NCI-H1930 (cell line): ENCODE measurements at regions not wholly inside any gene's neighbourhood (a gene's known extent, or its start where the extent isn't known, plus 50 kb on each side); places are given as distances from the start of the nearest gene placed in this dataset.

Experiments
- DNase-seq, 2 experiments: peaks; one replicate each; lab custom pipeline; 2025; lab: John Stamatoyannopoulos, UW

- DNase-seq, result no peak
These were observed 106.8 kb downstream of the ZBTB18 start for GRCh38 chr1:244157731-244158438.

DNA sequence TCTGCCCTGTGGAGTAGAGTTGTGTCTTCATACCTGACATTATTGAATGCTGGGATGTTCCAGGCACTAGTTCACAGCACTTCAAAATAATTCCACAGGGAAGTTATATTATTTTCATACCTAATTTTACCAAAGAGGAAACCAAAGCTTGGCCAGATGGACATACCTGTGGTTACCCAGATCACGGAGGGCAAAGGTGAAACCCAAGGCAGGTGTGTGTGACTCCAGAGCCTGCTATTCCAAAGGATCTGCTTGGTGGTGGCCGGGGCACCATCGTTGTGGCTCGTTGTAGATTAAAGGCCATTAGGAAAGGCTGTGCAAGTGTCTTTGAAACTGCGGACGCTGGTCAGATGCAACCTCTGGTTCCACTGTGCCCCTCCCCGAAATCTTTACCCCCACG, 108.6 kb downstream of the ZBTB18 start:
- DNase-seq, result no peak

DNA sequence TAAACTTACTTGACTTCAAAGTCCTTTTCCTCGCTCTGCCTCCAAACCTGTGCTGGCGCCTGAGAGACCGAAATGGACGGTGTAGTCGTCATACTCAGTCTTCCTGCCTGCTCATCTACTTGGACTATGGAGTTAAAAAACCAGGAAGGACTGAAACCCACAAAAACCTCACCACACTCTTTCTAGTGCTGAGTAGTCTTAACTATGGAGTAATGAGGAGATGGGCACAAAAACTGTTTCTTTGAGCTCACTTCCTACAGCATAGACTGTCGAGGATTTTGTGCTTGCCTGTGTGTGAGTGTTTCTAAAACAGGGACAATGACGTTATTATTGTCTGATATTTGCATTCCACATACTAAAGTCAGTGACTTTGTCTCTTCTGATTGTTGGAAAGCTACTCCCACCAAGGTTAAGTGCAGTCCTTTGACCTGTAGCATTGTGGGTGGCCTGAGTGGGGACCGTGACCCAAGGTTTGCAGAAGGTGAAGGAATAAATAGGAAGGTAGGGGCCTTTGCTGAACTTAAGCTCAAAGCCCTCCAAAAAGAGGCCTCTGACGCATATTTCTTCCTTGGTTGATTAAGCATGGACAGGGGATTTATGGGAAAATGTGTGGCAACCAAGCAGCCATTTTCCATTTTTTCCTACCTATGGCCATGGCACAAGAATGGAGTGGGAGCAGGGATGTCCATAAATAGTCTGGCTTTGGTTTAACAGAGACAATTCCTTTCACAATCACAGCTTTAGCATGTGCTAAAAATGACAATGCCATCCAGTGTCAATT, 109.6 kb downstream of the ZBTB18 start:
- no peak for DNase-seq

GRCh38 chr1:244161236-244161510, 110.1 kb downstream of the ZBTB18 start:
- DNase-seq, result no peak

DNA sequence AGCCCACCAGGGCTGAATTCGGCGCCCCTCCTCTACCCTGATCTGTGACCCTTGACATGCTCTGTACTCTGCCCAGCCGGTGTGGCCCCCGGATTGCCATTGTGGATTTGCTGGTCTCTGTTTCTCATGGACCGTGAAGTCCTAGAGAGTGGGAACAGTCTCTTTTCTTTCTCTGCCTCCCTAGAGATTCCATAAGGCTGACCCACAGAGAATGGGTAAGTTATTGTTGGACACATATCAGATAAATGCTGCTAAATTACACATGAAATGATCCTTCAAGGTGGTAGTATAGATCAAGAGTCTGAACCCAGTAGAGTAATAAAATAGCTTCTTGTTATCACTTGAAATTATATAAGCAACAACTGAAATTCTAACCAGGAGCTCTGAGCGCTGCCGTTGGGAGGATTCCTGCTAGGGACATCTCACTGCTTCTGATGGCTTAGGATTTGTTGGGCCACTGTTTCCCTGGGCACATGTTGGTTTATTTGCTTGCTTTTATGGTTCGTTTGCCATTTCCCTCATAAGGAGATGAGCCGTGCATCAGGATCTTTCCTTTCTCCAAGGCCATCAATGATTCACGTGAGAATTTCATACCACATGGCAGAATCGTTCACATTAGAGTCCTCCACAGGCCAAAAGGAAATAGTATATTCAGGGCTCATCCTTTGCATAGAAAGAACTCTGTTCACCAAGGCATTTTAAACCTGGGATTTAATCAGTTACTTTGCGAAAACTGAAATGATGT, 111.9 kb downstream of the ZBTB18 start:
- no peak for DNase-seq

DNA sequence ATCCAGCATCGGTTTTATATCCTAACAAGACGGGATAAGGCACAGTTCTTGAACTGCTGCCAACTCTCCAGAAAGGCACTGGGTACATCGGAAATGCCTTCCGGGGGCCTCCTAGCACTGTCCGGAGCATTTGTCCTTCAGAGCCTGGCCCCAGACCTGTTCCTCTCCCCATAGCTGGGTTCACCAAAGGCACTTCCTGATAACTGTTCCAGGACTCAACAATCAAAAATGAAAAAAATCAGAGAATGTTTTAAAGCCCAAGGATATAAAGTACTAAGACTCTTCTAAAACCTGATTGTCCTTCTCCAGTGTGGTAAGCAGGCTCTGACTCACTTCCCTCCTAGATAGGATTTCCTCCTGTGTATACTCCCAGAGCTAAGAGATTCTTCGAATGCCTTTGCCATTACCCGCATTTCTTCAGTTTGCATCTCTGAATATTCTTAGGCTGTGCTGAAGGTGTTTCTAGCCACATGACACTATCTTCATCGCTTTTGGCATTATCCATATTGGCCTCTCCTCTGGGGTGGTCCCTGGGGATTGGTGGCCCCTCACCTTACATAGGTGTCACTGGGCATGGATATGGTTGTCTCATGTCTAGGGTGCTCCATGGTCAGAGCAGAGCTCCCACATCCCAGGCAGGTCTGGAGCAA, 112.9 kb downstream of the ZBTB18 start:
- no peak for DNase-seq

DNA sequence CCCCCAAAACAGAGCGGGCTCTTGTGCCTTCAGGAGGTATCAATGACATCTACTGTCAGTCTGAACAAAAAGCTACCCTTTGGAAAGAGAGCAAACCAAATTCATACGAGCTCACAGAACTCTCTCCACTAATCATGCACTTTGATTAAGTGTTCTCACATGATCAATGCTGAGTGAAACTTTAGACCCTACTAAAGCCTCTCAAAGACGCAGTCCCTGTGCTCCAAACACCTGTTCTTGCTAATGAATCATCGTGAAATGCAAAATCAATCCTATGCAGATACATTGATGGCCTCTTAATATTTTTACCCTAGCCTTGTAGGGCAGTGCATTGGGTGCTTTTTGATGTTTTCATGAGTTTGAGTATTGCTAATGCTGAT, 113.4 kb downstream of the ZBTB18 start:
- no peak for DNase-seq

DNA sequence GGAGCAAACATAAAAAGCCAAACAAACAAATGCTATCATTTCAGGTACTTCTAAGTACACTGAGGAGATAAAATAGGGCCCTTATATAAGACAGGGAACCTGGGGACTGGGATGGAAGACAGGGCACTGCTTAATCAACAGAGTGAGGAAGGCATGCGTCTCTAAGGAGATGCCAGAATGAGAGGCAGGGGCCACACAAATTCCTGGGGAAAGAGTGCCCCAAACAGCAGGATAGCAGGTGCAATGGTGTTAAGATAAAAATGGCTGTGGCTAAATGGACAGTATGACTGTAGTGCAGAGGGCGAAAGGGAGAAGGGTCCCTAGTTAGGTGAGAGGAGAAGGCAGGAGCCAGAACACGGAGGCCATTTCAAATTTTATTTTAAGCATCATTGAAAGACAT, 113.9 kb downstream of the ZBTB18 start:
- DNase-seq, result no peak

DNA sequence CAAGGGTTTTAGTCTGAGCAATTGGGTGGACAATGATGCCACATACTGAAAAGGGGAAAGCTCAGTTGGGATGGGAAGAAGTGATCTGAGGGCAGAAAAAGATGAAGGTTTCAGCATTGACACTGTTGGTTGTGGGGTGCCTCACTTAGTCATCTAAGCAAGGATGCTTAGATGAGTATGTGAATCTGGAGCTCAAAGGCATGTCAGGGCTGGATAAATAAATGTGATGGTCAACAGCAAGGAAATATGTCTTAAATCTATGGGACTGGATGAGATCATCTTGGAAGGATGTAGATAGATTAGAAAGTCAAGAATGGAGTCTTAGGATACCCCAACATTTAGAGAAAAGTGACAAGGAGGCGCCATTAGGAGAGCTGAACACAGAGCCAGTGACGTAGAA, 114.6 kb downstream of the ZBTB18 start:
- DNase-seq, result no peak

GRCh38 chr1:244171241-244171985, 120.3 kb downstream of the ZBTB18 start:
- no peak for DNase-seq

- DNase-seq, result no peak
These were observed 122.2 kb downstream of the ZBTB18 start for GRCh38 chr1:244173240-244173639.

- no peak for DNase-seq
These were observed 122.7 kb downstream of the ZBTB18 start for GRCh38 chr1:244173769-244174168.

DNA sequence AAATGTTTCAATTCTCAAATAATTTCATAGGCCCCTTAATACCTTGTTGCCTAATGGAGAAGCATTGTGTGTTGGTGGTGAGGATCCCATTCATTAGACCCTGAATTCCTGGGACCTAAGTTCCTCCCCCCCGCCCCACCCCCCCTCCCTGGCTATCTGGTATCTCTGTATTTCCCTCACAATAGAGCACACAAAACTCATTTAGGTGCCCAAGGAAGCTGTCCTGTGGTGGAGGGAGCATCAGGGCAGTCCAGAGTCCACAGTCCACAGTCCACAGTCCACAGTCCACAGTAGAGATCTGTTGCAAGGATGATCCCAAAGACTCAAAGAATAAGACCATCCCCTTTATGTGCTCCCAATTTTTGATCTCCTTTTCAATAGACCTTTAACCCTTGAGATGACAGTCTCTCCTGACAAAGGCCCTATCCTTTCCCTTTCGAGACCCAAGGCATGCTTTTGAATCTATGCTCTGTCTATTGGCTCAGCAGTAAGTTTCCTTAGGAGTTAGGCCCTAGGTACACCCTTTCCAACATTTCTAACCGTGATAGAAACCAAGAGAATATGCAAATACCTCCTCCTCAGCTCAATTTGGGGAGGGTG, 123.9 kb downstream of the ZBTB18 start:
- no peak for DNase-seq

- DNase-seq, result no peak
These were observed 125.1 kb downstream of the ZBTB18 start for GRCh38 chr1:244176201-244176600.

- DNase-seq, result no peak
These were observed 129.2 kb downstream of the ZBTB18 start for GRCh38 chr1:244180256-244180655.

DNA sequence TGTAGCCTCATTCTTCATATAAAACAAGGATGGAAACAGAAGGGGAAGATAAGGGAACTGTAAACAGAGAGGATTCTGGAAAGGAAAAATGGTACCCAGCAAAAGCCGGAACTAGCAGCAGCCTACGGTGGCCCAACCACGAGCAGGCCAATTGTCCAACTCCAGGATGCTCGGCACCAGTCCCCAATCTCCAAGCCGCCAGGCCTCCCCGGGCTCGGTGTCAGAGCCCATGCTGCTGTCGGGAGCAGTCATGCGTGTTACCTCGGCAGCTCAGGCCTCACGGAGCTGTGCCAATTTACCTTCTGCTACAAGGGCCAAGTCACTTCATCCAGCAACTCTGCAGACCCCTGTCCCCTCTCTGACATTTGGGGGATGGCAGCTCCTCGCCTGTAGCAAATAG, 130.8 kb downstream of the ZBTB18 start:
- DNase-seq, result no peak

DNA sequence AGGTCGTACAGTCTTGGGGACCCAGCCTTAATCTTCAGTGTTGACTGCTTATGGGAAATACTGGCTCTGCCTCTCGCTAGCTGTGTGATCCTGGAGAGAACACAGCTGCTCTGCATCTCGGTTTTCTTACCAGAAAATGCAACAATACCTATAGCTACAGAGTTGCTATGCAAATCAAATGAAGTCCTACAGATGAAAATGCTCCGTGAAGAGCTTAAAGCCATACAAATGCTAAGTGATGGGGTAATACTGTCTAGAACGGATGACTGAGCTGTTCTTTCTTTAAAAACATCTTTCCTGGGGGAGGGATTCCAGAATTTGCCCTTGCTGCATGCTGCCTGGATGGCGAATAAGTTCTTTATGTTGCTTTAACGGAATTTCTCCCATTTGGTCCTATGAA, 132.0 kb downstream of the ZBTB18 start:
- no peak for DNase-seq

DNA sequence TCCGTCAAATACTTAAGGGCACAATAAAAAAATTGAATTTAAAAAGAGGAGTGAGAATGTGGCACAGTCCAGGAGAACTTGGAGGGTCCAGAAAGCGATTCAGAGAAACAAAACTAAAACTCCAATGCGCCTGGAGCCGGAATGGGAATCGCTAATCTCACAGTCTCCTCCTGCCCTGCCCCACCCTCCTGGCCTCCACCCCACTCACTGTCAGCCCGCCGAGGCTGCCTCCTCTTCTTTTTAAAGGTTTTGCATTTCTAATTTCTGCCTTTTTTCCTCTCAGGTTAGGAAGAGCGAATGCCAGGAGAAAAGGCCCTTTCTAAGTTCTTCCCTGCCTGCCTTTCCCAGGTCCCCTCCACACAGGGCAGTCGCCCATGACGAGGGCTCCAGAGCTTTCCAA, 135.3 kb downstream of the ZBTB18 start:
- no peak for DNase-seq

DNA sequence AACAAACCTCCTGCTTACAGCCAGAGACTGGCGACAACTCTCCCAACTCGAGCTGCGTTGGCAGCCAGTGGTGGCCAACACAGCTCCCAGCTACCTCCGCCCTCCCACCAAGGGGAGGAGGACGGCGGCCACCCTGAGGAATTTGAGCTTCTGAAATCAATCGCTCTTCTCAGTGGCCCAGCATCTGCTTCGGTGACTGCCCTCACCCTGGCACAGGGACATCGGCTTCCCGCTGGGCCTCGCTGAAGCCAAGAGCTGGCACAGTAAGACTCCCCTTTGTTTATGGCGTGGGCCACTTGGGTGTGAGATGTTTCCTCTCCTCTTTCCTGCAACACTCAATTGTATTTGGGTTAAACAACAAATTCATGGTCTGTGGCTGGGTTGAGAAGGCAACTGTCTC, 136.2 kb downstream of the ZBTB18 start:
- DNase-seq, result no peak

- no peak for DNase-seq
These were observed 140.5 kb downstream of the ZBTB18 start for GRCh38 chr1:244191581-244191980.

- no peak for DNase-seq
These were observed 141.2 kb downstream of the ZBTB18 start for GRCh38 chr1:244192325-244192724.
